ENCODE measurements at regions not wholly inside any gene's neighbourhood (a gene's known extent, or its start where the extent isn't known, plus 50 kb on each side); places are given as distances from the start of the nearest gene placed in this dataset.

GRCh38 chr16:79508294-79508693 is 92.2 kb downstream of the MAF start:
- Histone ChIP-seq H3K79me2 (ENCODE audit: low read length) (no peaks in the 10 kb centered on the region), H3F3A (ENCODE audit: insufficient read depth, low read length) (no peaks in the 10 kb centered on the region), H4K20me1 (ENCODE audit: insufficient read depth, low read length) (no peaks in the 10 kb centered on the region), H3K4me1 (ENCODE audit: low read length) (no peaks in the 10 kb centered on the region), H3K9me2 (replicated peaks; ENCODE audit: insufficient read depth, low read length) (no peaks in the 10 kb centered on the region), H3K9ac (ENCODE audit: low read length) (no peak overlapping the region), H3K9me3 (replicated peaks; ENCODE audit: insufficient read depth, low read length) (no peaks in the 10 kb centered on the region), H3K27me3 (replicated peaks; ENCODE audit: insufficient read depth, low read length) (no peaks in the 10 kb centered on the region), H2AFZ (ENCODE audit: low read length) (no peak overlapping the region), H3K4me2 (ENCODE audit: low read depth, low read length) (no peak overlapping the region), H3K27ac (ENCODE audit: low read length) (no peak overlapping the region), H3K36me3 (replicated peaks; ENCODE audit: insufficient read depth, low read length) (no peaks in the 10 kb centered on the region), H3K4me3 (ENCODE audit: low read length) (no peak overlapping the region)
- no peak for TF ChIP-seq EZH2 (optimal IDR thresholded peaks at IDR 0.05; ENCODE audit: low read depth, low read length)
- DNase-seq = no peak

GRCh38 chr16:79505344-79505743 is 95.2 kb downstream of the MAF start:
- no peaks in the 10 kb centered on the region for H4K20me1 ChIP-seq (ENCODE audit: insufficient read depth, low read length)
- H3K9ac ChIP-seq (ENCODE audit: low read length) = no peak overlapping the region
- TF ChIP-seq EZH2phosphoT487 (IDR thresholded peaks at IDR 0.05; ENCODE audit: low read length) (no peak), CTCF (IDR thresholded peaks at IDR 0.05; ENCODE audit: low read length) (no peak), EZH2 (optimal IDR thresholded peaks at IDR 0.05; ENCODE audit: low read depth, low read length) (no peak)
- H3K27me3 ChIP-seq (replicated peaks; ENCODE audit: insufficient read depth, low read length) = no peaks in the 10 kb centered on the region
- no peaks in the 10 kb centered on the region for H3K79me2 ChIP-seq (ENCODE audit: low read length)
- no peaks in the 10 kb centered on the region for H3K36me3 ChIP-seq (replicated peaks; ENCODE audit: insufficient read depth, low read length)
- H2AFZ ChIP-seq (ENCODE audit: low read length) = no peak overlapping the region
- no peak overlapping the region for H3K4me3 ChIP-seq (ENCODE audit: low read length)
- no peaks in the 10 kb centered on the region for H3K9me2 ChIP-seq (replicated peaks; ENCODE audit: insufficient read depth, low read length)
- no peaks in the 10 kb centered on the region for H3K4me1 ChIP-seq (ENCODE audit: low read length)
- H3F3A ChIP-seq (ENCODE audit: insufficient read depth, low read length) = no peaks in the 10 kb centered on the region
- no peaks in the 10 kb centered on the region for H3K9me3 ChIP-seq (replicated peaks; ENCODE audit: insufficient read depth, low read length)
- no peak overlapping the region for H3K27ac ChIP-seq (ENCODE audit: low read length)
- H3K4me2 ChIP-seq (ENCODE audit: low read depth, low read length) = no peak overlapping the region
- no peak for DNase-seq

GRCh38 chr16:79503511-79503910 is 97.0 kb downstream of the MAF start:
- H3K79me2 ChIP-seq (ENCODE audit: low read length) = no peaks in the 10 kb centered on the region
- DNase-seq = no peak
- no peaks in the 10 kb centered on the region for H4K20me1 ChIP-seq (ENCODE audit: insufficient read depth, low read length)
- H3K4me1 ChIP-seq (ENCODE audit: low read length) = no peaks in the 10 kb centered on the region
- no peak overlapping the region for H3K27ac ChIP-seq (ENCODE audit: low read length)
- H3K9me3 ChIP-seq (replicated peaks; ENCODE audit: insufficient read depth, low read length) = no peaks in the 10 kb centered on the region
- H3K4me3 ChIP-seq (ENCODE audit: low read length) = no peak overlapping the region
- H3K9ac ChIP-seq (ENCODE audit: low read length) = no peak overlapping the region
- no peak overlapping the region for H2AFZ ChIP-seq (ENCODE audit: low read length)
- TF ChIP-seq EZH2 (optimal IDR thresholded peaks at IDR 0.05; ENCODE audit: low read depth, low read length) (no peak), CTCF (IDR thresholded peaks at IDR 0.05; ENCODE audit: low read length) (no peak), EZH2phosphoT487 (IDR thresholded peaks at IDR 0.05; ENCODE audit: low read length) (no peak)
- H3K36me3 ChIP-seq (replicated peaks; ENCODE audit: insufficient read depth, low read length) = no peaks in the 10 kb centered on the region
- no peaks in the 10 kb centered on the region for H3F3A ChIP-seq (ENCODE audit: insufficient read depth, low read length)
- no peaks in the 10 kb centered on the region for H3K27me3 ChIP-seq (replicated peaks; ENCODE audit: insufficient read depth, low read length)
- no peaks in the 10 kb centered on the region for H3K9me2 ChIP-seq (replicated peaks; ENCODE audit: insufficient read depth, low read length)
- H3K4me2 ChIP-seq (ENCODE audit: low read depth, low read length) = no peak overlapping the region

- H3K27ac ChIP-seq (ENCODE audit: low read length) = no peak overlapping the region
- H3K9me2 ChIP-seq (replicated peaks; ENCODE audit: insufficient read depth, low read length) = no peaks in the 10 kb centered on the region
- H2AFZ ChIP-seq (ENCODE audit: low read length) = no peak overlapping the region
- no peak for DNase-seq
- H4K20me1 ChIP-seq (ENCODE audit: insufficient read depth, low read length) = no peaks in the 10 kb centered on the region
- no peaks in the 10 kb centered on the region for H3K4me1 ChIP-seq (ENCODE audit: low read length)
- no peaks in the 10 kb centered on the region for H3F3A ChIP-seq (ENCODE audit: insufficient read depth, low read length)
- H3K4me3 ChIP-seq (ENCODE audit: low read length) = no peak overlapping the region
- H3K79me2 ChIP-seq (ENCODE audit: low read length) = no peaks in the 10 kb centered on the region
- H3K27me3 ChIP-seq (replicated peaks; ENCODE audit: insufficient read depth, low read length) = no peaks in the 10 kb centered on the region
- H3K4me2 ChIP-seq (ENCODE audit: low read depth, low read length) = no peak overlapping the region
- TF ChIP-seq EZH2 (optimal IDR thresholded peaks at IDR 0.05; ENCODE audit: low read depth, low read length) (no peak), CTCF (IDR thresholded peaks at IDR 0.05; ENCODE audit: low read length) (no peak), EZH2phosphoT487 (IDR thresholded peaks at IDR 0.05; ENCODE audit: low read length) (no peak)
- no peak overlapping the region for H3K9ac ChIP-seq (ENCODE audit: low read length)
- no peaks in the 10 kb centered on the region for H3K36me3 ChIP-seq (replicated peaks; ENCODE audit: insufficient read depth, low read length)
- H3K9me3 ChIP-seq (replicated peaks; ENCODE audit: insufficient read depth, low read length) = no peaks in the 10 kb centered on the region
Observed at GRCh38 chr16:79501446-79501845, 99.1 kb downstream of the MAF start.

Measured in MM.1S (cell line).